Stimulated activated naive CD8-positive, alpha-beta T cell treated with anti-CD3 and anti-CD28 coated beads, Interleukin-15, Interleukin-2, amounts not matched to agents 100 ng/mL and 50 ng/mL, for 24 hours (primary cell): ENCODE measurements at regions not wholly inside any gene's neighbourhood (a gene's known extent, or its start where the extent isn't known, plus 50 kb on each side); places are given as distances from the start of the nearest gene placed in this dataset.
A peak's percentile ranks its signal among the peaks of the same experiment; 100 is the strongest.
"Not testable (repeated sequence)": the region's sequence is repeated elsewhere in the genome, so short reads cannot be mapped to it uniquely, and the experiment has no call there.

Source experiments
- H3K27ac Mint-ChIP-seq: one replicate; pipeline ENCODE4 v1.8.0; 2021; ENCODE audit warnings: mild to moderate bottlenecking, mixed read lengths
- H3K27me3 Mint-ChIP-seq: one replicate; pipeline ENCODE4 v1.8.0; 2021; ENCODE audit warnings: mixed read lengths
- H3K36me3 Mint-ChIP-seq: one replicate; pipeline ENCODE4 v1.8.0; 2021; ENCODE audit warnings: low read depth, mixed read lengths
- H3K4me1 Mint-ChIP-seq: one replicate; pipeline ENCODE4 v1.8.0; 2021; ENCODE audit warnings: low read depth, mixed read lengths
- H3K4me3 Mint-ChIP-seq: one replicate; pipeline ENCODE4 v1.8.0; 2021; ENCODE audit warnings: mild to moderate bottlenecking, mixed read lengths
- H3K9me3 Mint-ChIP-seq: one replicate; pipeline ENCODE4 v1.8.0; 2021; ENCODE audit warnings: mixed read lengths

GRCh38 chr12:25794571-25794970 is 163.9 kb upstream of the RASSF8 start:
- no peaks in the 10 kb centered on the region for H3K4me1 Mint-ChIP-seq
- no peak overlapping the region for H3K4me3 Mint-ChIP-seq
- peaks cover 4% of the 10 kb centered on the region for H3K27me3 Mint-ChIP-seq
- no peak overlapping the region for H3K27ac Mint-ChIP-seq
- no peaks in the 10 kb centered on the region for H3K9me3 Mint-ChIP-seq
- H3K36me3 Mint-ChIP-seq: no peaks in the 10 kb centered on the region

- no peaks in the 10 kb centered on the region for H3K36me3 Mint-ChIP-seq
- H3K27me3 Mint-ChIP-seq: peaks cover 4% of the 10 kb centered on the region
- no peak overlapping the region for H3K27ac Mint-ChIP-seq
- no peak overlapping the region for H3K4me3 Mint-ChIP-seq
- no peaks in the 10 kb centered on the region for H3K9me3 Mint-ChIP-seq
- peaks cover 5% of the 10 kb centered on the region for H3K4me1 Mint-ChIP-seq
These were observed 161.9 kb upstream of the RASSF8 start for GRCh38 chr12:25796523-25797000.

GRCh38 chr12:25797386-25797785 is 161.1 kb upstream of the RASSF8 start:
- no peaks in the 10 kb centered on the region for H3K9me3 Mint-ChIP-seq
- H3K36me3 Mint-ChIP-seq: no peaks in the 10 kb centered on the region

GRCh38 chr12:25797949-25798348 is 160.5 kb upstream of the RASSF8 start:
- Mint-ChIP-seq H3K4me3 (no peak overlapping the region), H3K27ac (no peak overlapping the region), H3K4me1 (peaks cover 5% of the 10 kb centered on the region), H3K36me3 (no peaks in the 10 kb centered on the region), H3K27me3 (peaks cover 4% of the 10 kb centered on the region), H3K9me3 (no peaks in the 10 kb centered on the region)

More at GRCh38 chr12:25797386-25797785, 161.1 kb upstream of the RASSF8 start:
- Mint-ChIP-seq H3K27ac (no peak overlapping the region), H3K4me3 (no peak overlapping the region), H3K4me1 (peaks cover 5% of the 10 kb centered on the region), H3K27me3 (peaks cover 4% of the 10 kb centered on the region)

- Mint-ChIP-seq H3K27me3 (no peaks in the 10 kb centered on the region), H3K4me3 (no peak overlapping the region)
These were observed 158.4 kb upstream of the RASSF8 start for GRCh38 chr12:25800101-25800500.

GRCh38 chr12:25801734-25802133 is 156.7 kb upstream of the RASSF8 start:
- no peaks in the 10 kb centered on the region for H3K36me3 Mint-ChIP-seq
- H3K9me3 Mint-ChIP-seq: no peaks in the 10 kb centered on the region
- no peak overlapping the region for H3K4me3 Mint-ChIP-seq
- no peaks in the 10 kb centered on the region for H3K27me3 Mint-ChIP-seq
- no peak overlapping the region for H3K27ac Mint-ChIP-seq
- peaks cover 19% of the 10 kb centered on the region for H3K4me1 Mint-ChIP-seq

More at GRCh38 chr12:25800101-25800500, 158.4 kb upstream of the RASSF8 start:
- Mint-ChIP-seq H3K27ac (no peak overlapping the region), H3K36me3 (no peaks in the 10 kb centered on the region), H3K9me3 (no peaks in the 10 kb centered on the region), H3K4me1 (peaks cover 5% of the 10 kb centered on the region)

GRCh38 chr12:25802143-25802542 is 156.3 kb upstream of the RASSF8 start:
- no peak overlapping the region for H3K27ac Mint-ChIP-seq
- no peak overlapping the region for H3K4me3 Mint-ChIP-seq

GRCh38 chr12:25803029-25803664 is 155.3 kb upstream of the RASSF8 start:
- not testable (repeated sequence) for H3K27me3 Mint-ChIP-seq, H3K36me3 Mint-ChIP-seq, H3K4me3 Mint-ChIP-seq, H3K27ac Mint-ChIP-seq, H3K9me3 Mint-ChIP-seq
- H3K4me1 Mint-ChIP-seq: peaks cover 28% of the 10 kb centered on the region

More at GRCh38 chr12:25802143-25802542, 156.3 kb upstream of the RASSF8 start:
- Mint-ChIP-seq H3K4me1 (peaks cover 22% of the 10 kb centered on the region), H3K9me3 (no peaks in the 10 kb centered on the region), H3K36me3 (no peaks in the 10 kb centered on the region), H3K27me3 (no peaks in the 10 kb centered on the region)

- H3K9me3 Mint-ChIP-seq, H3K36me3 Mint-ChIP-seq, H3K27ac Mint-ChIP-seq, H3K27me3 Mint-ChIP-seq, H3K4me3 Mint-ChIP-seq: not testable (repeated sequence)
- H3K4me1 Mint-ChIP-seq: peaks cover 28% of the 10 kb centered on the region
These were observed 154.2 kb upstream of the RASSF8 start for GRCh38 chr12:25804286-25804685.

- Mint-ChIP-seq H3K4me1 (peaks cover 25% of the 10 kb centered on the region), H3K36me3 (no peaks in the 10 kb centered on the region), H3K27ac (no peak overlapping the region), H3K4me3 (no peak overlapping the region), H3K27me3 (no peaks in the 10 kb centered on the region), H3K9me3 (peaks cover 6% of the 10 kb centered on the region)
These were observed 152.2 kb upstream of the RASSF8 start for GRCh38 chr12:25806271-25806670.

GRCh38 chr12:25808604-25809003 is 149.9 kb upstream of the RASSF8 start:
- peaks cover 6% of the 10 kb centered on the region for H3K9me3 Mint-ChIP-seq
- H3K27me3 Mint-ChIP-seq: no peaks in the 10 kb centered on the region
- no peak overlapping the region for H3K27ac Mint-ChIP-seq
- H3K36me3 Mint-ChIP-seq: no peaks in the 10 kb centered on the region
- no peak overlapping the region for H3K4me3 Mint-ChIP-seq
- peaks cover 38% of the 10 kb centered on the region for H3K4me1 Mint-ChIP-seq

- H3K27ac Mint-ChIP-seq: no peak overlapping the region
- no peak overlapping the region for H3K4me3 Mint-ChIP-seq
- no peaks in the 10 kb centered on the region for H3K27me3 Mint-ChIP-seq
- no peaks in the 10 kb centered on the region for H3K36me3 Mint-ChIP-seq
- H3K9me3 Mint-ChIP-seq: peaks cover 6% of the 10 kb centered on the region
- H3K4me1 Mint-ChIP-seq: peaks cover 34% of the 10 kb centered on the region
These were observed 147.8 kb upstream of the RASSF8 start for GRCh38 chr12:25810683-25811082.

- Mint-ChIP-seq H3K9me3 (peaks cover 6% of the 10 kb centered on the region), H3K4me3 (no peak overlapping the region)
These were observed 146.8 kb upstream of the RASSF8 start for GRCh38 chr12:25811656-25812126.

GRCh38 chr12:25812295-25812694 is 146.2 kb upstream of the RASSF8 start:
- peaks cover 6% of the 10 kb centered on the region for H3K9me3 Mint-ChIP-seq
- no peak overlapping the region for H3K4me3 Mint-ChIP-seq
- H3K27me3 Mint-ChIP-seq: no peaks in the 10 kb centered on the region
- H3K36me3 Mint-ChIP-seq: no peaks in the 10 kb centered on the region
- H3K4me1 Mint-ChIP-seq: peaks cover 19% of the 10 kb centered on the region
- H3K27ac Mint-ChIP-seq: peak overlapping the region; percentile 51

More at GRCh38 chr12:25811656-25812126, 146.8 kb upstream of the RASSF8 start:
- no peaks in the 10 kb centered on the region for H3K27me3 Mint-ChIP-seq
- peak overlapping the region; percentile 51 for H3K27ac Mint-ChIP-seq
- peaks cover 24% of the 10 kb centered on the region for H3K4me1 Mint-ChIP-seq
- no peaks in the 10 kb centered on the region for H3K36me3 Mint-ChIP-seq

GRCh38 chr12:25813843-25814242 is 144.6 kb upstream of the RASSF8 start:
- Mint-ChIP-seq H3K27me3 (no peaks in the 10 kb centered on the region), H3K36me3 (no peaks in the 10 kb centered on the region), H3K4me1 (peaks cover 15% of the 10 kb centered on the region), H3K27ac (no peak overlapping the region), H3K4me3 (no peak overlapping the region), H3K9me3 (no peaks in the 10 kb centered on the region)

GRCh38 chr12:25816637-25817036 is 141.8 kb upstream of the RASSF8 start:
- H3K9me3 Mint-ChIP-seq: no peaks in the 10 kb centered on the region
- H3K4me1 Mint-ChIP-seq: peaks cover 9% of the 10 kb centered on the region
- H3K4me3 Mint-ChIP-seq: no peak overlapping the region
- H3K27ac Mint-ChIP-seq: no peak overlapping the region
- no peaks in the 10 kb centered on the region for H3K27me3 Mint-ChIP-seq
- H3K36me3 Mint-ChIP-seq: no peaks in the 10 kb centered on the region
